ENCODE measurements at regions not wholly inside any gene's neighbourhood (a gene's known extent, or its start where the extent isn't known, plus 50 kb on each side); places are given as distances from the start of the nearest gene placed in this dataset.
A peak's percentile ranks its signal among the peaks of the same experiment; 100 is the strongest.

- intact Hi-C loops (cut with micrococcal nuclease; ENCODE audit: unreplicated experiment) = no loop called here
- Histone ChIP-seq H3F3A (ENCODE audit: insufficient read depth, low read depth) (no peaks in the 10 kb centered on the region), H3K27me3 (ENCODE audit: insufficient read depth, low read depth) (no peaks in the 10 kb centered on the region), H3K4me3 (no peak overlapping the region), H3K36me3 (ENCODE audit: low read depth) (no peaks in the 10 kb centered on the region), H3K4me1 (replicated peaks; ENCODE audit: insufficient read depth) (no peaks in the 10 kb centered on the region; the same call in 1 of the 2 replicates), H3K9me3 (ENCODE audit: insufficient read depth, low read depth) (no peaks in the 10 kb centered on the region), H3K4me2 (peak overlapping the region; percentile 16; the same call in 1 of the 2 replicates), H3K27ac (peak overlapping the region; percentile 34; the same call in 1 of the 2 replicates), H2AFZ (no peak overlapping the region), H4K20me1 (ENCODE audit: insufficient read depth) (no peaks in the 10 kb centered on the region), H3K9me2 (ENCODE audit: insufficient read depth) (no peaks in the 10 kb centered on the region), H3K79me2 (ENCODE audit: low read depth) (no peaks in the 10 kb centered on the region)
- ChIA-PET POLR2A (ENCODE audit: unreplicated experiment) (no interaction called here), CTCF (no interaction called here)
- TF ChIP-seq, protein P1, sequence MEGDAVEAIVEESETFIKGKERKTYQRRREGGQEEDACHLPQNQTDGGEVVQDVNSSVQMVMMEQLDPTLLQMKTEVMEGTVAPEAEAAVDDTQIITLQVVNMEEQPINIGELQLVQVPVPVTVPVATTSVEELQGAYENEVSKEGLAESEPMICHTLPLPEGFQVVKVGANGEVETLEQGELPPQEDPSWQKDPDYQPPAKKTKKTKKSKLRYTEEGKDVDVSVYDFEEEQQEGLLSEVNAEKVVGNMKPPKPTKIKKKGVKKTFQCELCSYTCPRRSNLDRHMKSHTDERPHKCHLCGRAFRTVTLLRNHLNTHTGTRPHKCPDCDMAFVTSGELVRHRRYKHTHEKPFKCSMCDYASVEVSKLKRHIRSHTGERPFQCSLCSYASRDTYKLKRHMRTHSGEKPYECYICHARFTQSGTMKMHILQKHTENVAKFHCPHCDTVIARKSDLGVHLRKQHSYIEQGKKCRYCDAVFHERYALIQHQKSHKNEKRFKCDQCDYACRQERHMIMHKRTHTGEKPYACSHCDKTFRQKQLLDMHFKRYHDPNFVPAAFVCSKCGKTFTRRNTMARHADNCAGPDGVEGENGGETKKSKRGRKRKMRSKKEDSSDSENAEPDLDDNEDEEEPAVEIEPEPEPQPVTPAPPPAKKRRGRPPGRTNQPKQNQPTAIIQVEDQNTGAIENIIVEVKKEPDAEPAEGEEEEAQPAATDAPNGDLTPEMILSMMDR (conservative IDR thresholded peaks at IDR 0.05) = no peak
- TF ChIP-seq EZH2 (IDR thresholded peaks at IDR 0.05; ENCODE audit: low read depth) = no peak
- no TSS peak for BruUV-seq (replicated peaks)
- DNase-seq = peak in 1 of 2 experiments; percentile 46
Measured at GRCh38 chrX:141989134-141989533, 85.4 kb downstream of the MAGEC1 start.

GRCh38 chrX:141982296-141982695, 78.6 kb downstream of the MAGEC1 start:
- no peaks in the 10 kb centered on the region for H3K9me2 ChIP-seq (ENCODE audit: insufficient read depth)
- H3K27me3 ChIP-seq (ENCODE audit: insufficient read depth, low read depth) = no peaks in the 10 kb centered on the region
- H3K4me3 ChIP-seq = no peak overlapping the region
- no peaks in the 10 kb centered on the region for H3K36me3 ChIP-seq (ENCODE audit: low read depth)
- no peaks in the 10 kb centered on the region for H4K20me1 ChIP-seq (ENCODE audit: insufficient read depth)
- H3K27ac ChIP-seq = no peak overlapping the region
- no peaks in the 10 kb centered on the region for H3K79me2 ChIP-seq (ENCODE audit: low read depth)
- H3K4me1 ChIP-seq (replicated peaks; ENCODE audit: insufficient read depth) = no peaks in the 10 kb centered on the region
- H2AFZ ChIP-seq = no peak overlapping the region; the same call in 1 of the 2 replicates
- intact Hi-C loops (cut with micrococcal nuclease; ENCODE audit: unreplicated experiment) = no loop called here
- no peaks in the 10 kb centered on the region for H3F3A ChIP-seq (ENCODE audit: insufficient read depth, low read depth)
- DNase-seq = no peak
- TF ChIP-seq, protein P1 (conservative IDR thresholded peaks at IDR 0.05) = no peak
- no peak for TF ChIP-seq EZH2 (IDR thresholded peaks at IDR 0.05; ENCODE audit: low read depth)
- no TSS peak for BruUV-seq (replicated peaks)
- CTCF ChIA-PET = no interaction called here
- POLR2A ChIA-PET (ENCODE audit: unreplicated experiment) = no interaction called here
- H3K9me3 ChIP-seq (ENCODE audit: insufficient read depth, low read depth) = no peaks in the 10 kb centered on the region
- H3K4me2 ChIP-seq = no peak overlapping the region

- TF ChIP-seq, protein P1 (conservative IDR thresholded peaks at IDR 0.05) = no peak
- TF ChIP-seq EZH2 (IDR thresholded peaks at IDR 0.05; ENCODE audit: low read depth) = no peak
- no peaks in the 10 kb centered on the region for H3K9me3 ChIP-seq (ENCODE audit: insufficient read depth, low read depth)
- intact Hi-C loops (cut with micrococcal nuclease; ENCODE audit: unreplicated experiment) = no loop called here
- H2AFZ ChIP-seq = no peak overlapping the region
- no peak overlapping the region for H3K4me2 ChIP-seq
- no peaks in the 10 kb centered on the region for H4K20me1 ChIP-seq (ENCODE audit: insufficient read depth)
- no peaks in the 10 kb centered on the region for H3K79me2 ChIP-seq (ENCODE audit: low read depth)
- H3F3A ChIP-seq (ENCODE audit: insufficient read depth, low read depth) = no peaks in the 10 kb centered on the region
- no peaks in the 10 kb centered on the region for H3K27me3 ChIP-seq (ENCODE audit: insufficient read depth, low read depth)
- H3K4me1 ChIP-seq (replicated peaks; ENCODE audit: insufficient read depth) = no peaks in the 10 kb centered on the region
- DNase-seq = no peak
- CTCF ChIA-PET = no interaction called here
- POLR2A ChIA-PET (ENCODE audit: unreplicated experiment) = no interaction called here
- H3K9me2 ChIP-seq (ENCODE audit: insufficient read depth) = no peaks in the 10 kb centered on the region
- H3K4me3 ChIP-seq = no peak overlapping the region
- no TSS peak for BruUV-seq (replicated peaks)
- no peak overlapping the region for H3K27ac ChIP-seq
- H3K36me3 ChIP-seq (ENCODE audit: low read depth) = no peaks in the 10 kb centered on the region
Measured at GRCh38 chrX:141975839-141976238, 72.1 kb downstream of the MAGEC1 start.

Data from PC-9 (cell line).